HCT116 (cell line): ENCODE measurements at regions not wholly inside any gene's neighbourhood (a gene's known extent, or its start where the extent isn't known, plus 50 kb on each side); places are given as distances from the start of the nearest gene placed in this dataset.

Source experiments
- ATAC-seq: fragments of 200-7000 bp; cut with Tn5 transposase; 2 replicates; pipeline ENCODE4 v1.9.1; 2020; ENCODE audit warnings: mild to moderate bottlenecking, moderate library complexity
- BruUV-seq: library from RNA; stranded (reverse); fragments of 400-500 nt; replicated peaks from 2 replicates; lab custom pipeline; 2021; lab: Mats Ljungman, UMichigan
- CTCF ChIA-PET: fragments of 300-600 bp; sonication (Branson Sonifier 250); formaldehyde crosslinking; loops from one replicate; lab custom pipeline; 2021; ENCODE audit warnings: antibody characterized with exemption; lab: Charles Lee
- POLR2A ChIA-PET: fragments of 300-600, 350-600 bp; sonication (Branson Sonifier 250); formaldehyde crosslinking; loops from one replicate; lab custom pipeline; 2021; ENCODE audit warnings: antibody characterized with exemption; lab: Charles Lee
- RAD21 ChIA-PET, 2 experiments: fragments of 300-600 bp; sonication (Branson Sonifier 250); formaldehyde crosslinking; loops; one replicate each; lab custom pipeline; 2023; ENCODE audit warnings: low total read pairs in 2 of 2; ENCODE audit not compliant: uncharacterized antibody in 2 of 2, unreplicated experiment in 2 of 2, low non-redundant PET in 1 of 2; lab: Charles Lee
- DNase-seq: peaks from one replicate; pipeline ENCODE4 v3.0.0-alpha.2; 2010; ENCODE audit warnings: low read depth, low spot score
- H2AFZ ChIP-seq: fragments of 200-600 bp; shearing (Covaris generic), sonication (generic); 2 replicates; pipeline ENCODE4 v1.6.1; 2017; ENCODE audit warnings: low read depth, mixed run types, mixed read lengths, antibody characterized with exemption, low read length; ENCODE audit not compliant: poor library complexity, severe bottlenecking
- H3K27ac ChIP-seq: 2 replicates; pipeline ENCODE4 v1.5.1; 2012; ENCODE audit warnings: low read depth, low read length
- H3K27me3 ChIP-seq: fragments of 200-600 bp; sonication (generic); 2 replicates; pipeline ENCODE4 v1.6.1; 2016; ENCODE audit warnings: mixed run types, low read length, mixed read lengths; ENCODE audit not compliant: insufficient read depth
- H3K36me3 ChIP-seq, 2 experiments: fragments of 200-500 bp in 1 of 2; fragments of 200-600 bp in 1 of 2; sonication (Bioruptor generic) in 1 of 2; sonication (generic) in 1 of 2; 2 replicates each; pipeline versions ENCODE4 v1.5.1 to v1.6.1; 2014 to 2016; ENCODE audit warnings: low read length in 2 of 2, inconsistent platforms in 1 of 2, mixed read lengths in 1 of 2, mixed run types in 1 of 2; ENCODE audit not compliant: insufficient read depth in 2 of 2, control insufficient read depth in 1 of 2
- H3K4me1 ChIP-seq, 2 experiments: fragments of 200-600 bp in 1 of 2; sonication (generic) in 1 of 2; 2 replicates each; pipeline versions ENCODE4 v1.5.1 to v1.6.1; 2012 to 2017; ENCODE audit warnings: low read length in 2 of 2, inconsistent platforms in 1 of 2, mild to moderate bottlenecking in 1 of 2, mixed read lengths in 1 of 2, mixed run types in 1 of 2, moderate library complexity in 1 of 2; ENCODE audit not compliant: insufficient read depth in 2 of 2, control insufficient read depth in 1 of 2
- H3K4me2 ChIP-seq: fragments of 200-600 bp; sonication (generic); 2 replicates; pipeline ENCODE4 v1.6.1; 2017; ENCODE audit warnings: mixed run types, low read length, mixed read lengths
- H3K4me3 ChIP-seq, 2 experiments: fragments of 200-600 bp in 1 of 2; sonication (generic) in 1 of 2; replicated peaks in 1 of 2; 2 replicates each; pipeline ENCODE4 v1.5.1; 2011 to 2016; ENCODE audit warnings: low read length in 2 of 2, control low read depth in 1 of 2, low read depth in 1 of 2, mild to moderate bottlenecking in 1 of 2, mixed read lengths in 1 of 2, mixed run types in 1 of 2
- H3K79me2 ChIP-seq: fragments of 200-600 bp; sonication (generic); 2 replicates; pipeline ENCODE4 v1.6.1; 2017; ENCODE audit warnings: mild to moderate bottlenecking, mixed run types, low read length, moderate library complexity, mixed read lengths; ENCODE audit not compliant: insufficient read depth
- H3K9ac ChIP-seq: fragments of 200-600 bp; sonication (generic); 2 replicates; pipeline ENCODE4 v1.6.1; 2016; ENCODE audit warnings: low read length, mixed read lengths
- H3K9me2 ChIP-seq: fragments of 200-600 bp; sonication (generic), shearing (Covaris generic); 2 replicates; pipeline ENCODE4 v1.6.1; 2017; ENCODE audit warnings: mixed run types, mild to moderate bottlenecking, moderate library complexity; ENCODE audit not compliant: insufficient read depth
- H3K9me3 ChIP-seq, 2 experiments: fragments of 200-500 bp in 1 of 2; fragments of 200-600 bp in 1 of 2; sonication (Bioruptor generic) in 1 of 2; sonication (generic) in 1 of 2; 2 replicates each; pipeline ENCODE4 v1.6.1; 2014 to 2017; ENCODE audit warnings: low read length in 2 of 2, mixed read lengths in 2 of 2, inconsistent platforms in 1 of 2, low read depth in 1 of 2, mild to moderate bottlenecking in 1 of 2, mixed run types in 1 of 2, moderate library complexity in 1 of 2; ENCODE audit not compliant: control insufficient read depth in 1 of 2, insufficient read depth in 1 of 2
- H4K20me1 ChIP-seq: fragments of 200-600 bp; sonication (generic), shearing (Covaris generic); 2 replicates; pipeline ENCODE4 v1.6.1; 2017; ENCODE audit warnings: mixed run types, mild to moderate bottlenecking, moderate library complexity; ENCODE audit not compliant: insufficient read depth
- CBX3 ChIP-seq: IDR thresholded peaks from 2 replicates; pipeline ENCODE4 v1.6.1; 2012; ENCODE audit warnings: low read depth
- CEBPB ChIP-seq: IDR thresholded peaks from 2 replicates; pipeline ENCODE4 v1.6.1; 2012; ENCODE audit warnings: low read depth
- CTCF ChIP-seq, 3 experiments: fragments of 200-600 bp in 1 of 3; sonication (generic) in 1 of 3; IDR thresholded peaks in 2 of 3; conservative IDR thresholded peaks in 1 of 3; 2 replicates each; pipeline ENCODE4 v1.5.1; 2012 to 2017; ENCODE audit warnings: low read depth in 2 of 3, low read length in 2 of 3, antibody characterized with exemption in 1 of 3, borderline replicate concordance in 1 of 3, control low read depth in 1 of 3, mild to moderate bottlenecking in 1 of 3, mixed read lengths in 1 of 3, mixed run types in 1 of 3, moderate library complexity in 1 of 3; ENCODE audit not compliant: insufficient read depth in 1 of 3
- EGR1 ChIP-seq: IDR thresholded peaks from 2 replicates; pipeline ENCODE4 v1.6.1; 2012; ENCODE audit warnings: low read depth
- ELF1 ChIP-seq: IDR thresholded peaks from 2 replicates; pipeline ENCODE4 v1.6.1; 2012; ENCODE audit warnings: low read depth, borderline replicate concordance
- EZH2 ChIP-seq: fragments of 200-600 bp; sonication (generic); IDR thresholded peaks from 2 replicates; pipeline ENCODE4 v1.6.1; 2017; ENCODE audit warnings: antibody characterized with exemption, mixed run types
- EZH2phosphoT487 ChIP-seq: fragments of 200-600 bp; IDR thresholded peaks from 2 replicates; pipeline ENCODE4 v1.6.1; 2018; ENCODE audit warnings: antibody characterized with exemption, borderline replicate concordance
- FOSL1 ChIP-seq: IDR thresholded peaks from 2 replicates; pipeline ENCODE4 v1.6.1; 2012; ENCODE audit warnings: low read depth
- MAX ChIP-seq: IDR thresholded peaks from 2 replicates; pipeline ENCODE4 v1.6.1; 2012
- POLR2A ChIP-seq: IDR thresholded peaks from 2 replicates; pipeline ENCODE4 v1.7.0; 2011; ENCODE audit warnings: borderline replicate concordance; ENCODE audit not compliant: insufficient read depth, insufficient read length; ENCODE audit errors: extremely low read depth
- RAD21 ChIP-seq: IDR thresholded peaks from 2 replicates; pipeline ENCODE4 v1.6.1; 2012; ENCODE audit warnings: low read depth, mild to moderate bottlenecking
- REST ChIP-seq: IDR thresholded peaks from 2 replicates; pipeline ENCODE4 v1.6.1; 2012; ENCODE audit warnings: low read depth
- SIN3A ChIP-seq: IDR thresholded peaks from 2 replicates; pipeline ENCODE4 v1.6.1; 2012; ENCODE audit warnings: low read depth
- SP1 ChIP-seq: IDR thresholded peaks from 2 replicates; pipeline ENCODE4 v1.6.1; 2012; ENCODE audit warnings: low read depth
- SRF ChIP-seq: IDR thresholded peaks from 2 replicates; pipeline ENCODE4 v1.6.1; 2012; ENCODE audit warnings: low read depth
- ZFX ChIP-seq: fragments of 450-650 bp; IDR thresholded peaks from 2 replicates; pipeline ENCODE4 v1.6.1; 2017
- intact Hi-C: fragments of 100-400 bp; cut with micrococcal nuclease; formaldehyde crosslinking; loops from 2 replicates; pipeline ENCODE4 v1.10.0; 2022

- TF ChIP-seq ELF1 (no peak), POLR2A (no peak), FOSL1 (no peak), SRF (no peak), RAD21 (no peak), EZH2phosphoT487 (no peak), CTCF (IDR thresholded peaks at IDR 0.05 in 2 of 3, conservative IDR thresholded peaks at IDR 0.05 in 1 of 3; ENCODE audit: borderline replicate concordance in 1 of 3, insufficient read depth in 1 of 3, low read depth in 2 of 3, low read length in 2 of 3) (no peak), REST (no peak), MAX (no peak), EZH2 (no peak), ZFX (no peak), CEBPB (no peak), CBX3 (no peak), SIN3A (no peak), EGR1 (no peak), SP1 (no peak)
- ChIA-PET RAD21 (no interaction called here), CTCF (no interaction called here), POLR2A (no interaction called here)
- ATAC-seq, result no peak
- no peaks in the 10 kb centered on the region for H4K20me1 ChIP-seq
- no peak for DNase-seq
- no peak overlapping the region for H2AFZ ChIP-seq
- no peaks in the 10 kb centered on the region for H3K79me2 ChIP-seq
- H3K9ac ChIP-seq, result no peak overlapping the region
- H3K4me1 ChIP-seq, result no peaks in the 10 kb centered on the region
- BruUV-seq, result no TSS peak
- no peaks in the 10 kb centered on the region for H3K36me3 ChIP-seq
- H3K4me3 ChIP-seq, result no peak overlapping the region
- peaks cover 13 to 16% of the 10 kb centered on the region in 2 experiments; a peak in 2 of 4 replicates for H3K9me3 ChIP-seq
- no peak overlapping the region for H3K4me2 ChIP-seq
- no peaks in the 10 kb centered on the region for H3K27me3 ChIP-seq
- H3K27ac ChIP-seq, result no peak overlapping the region
- no peaks in the 10 kb centered on the region for H3K9me2 ChIP-seq
- intact Hi-C loops, result no loop called here
Measured at GRCh38 chr3:80142714-80143113, 374.9 kb upstream of the ROBO1 start.
